Hematopoietic multipotent progenitor cell treated with erythropoietin and hydrocortisone succinate and interleukin-3 and kit ligand, for 8 days (in vitro differentiated cells): ENCODE measurements at regions not wholly inside any gene's neighbourhood (a gene's known extent, or its start where the extent isn't known, plus 50 kb on each side); places are given as distances from the start of the nearest gene placed in this dataset.
A peak's percentile ranks its signal among the peaks of the same experiment; 100 is the strongest.
"Not testable (repeated sequence)": the region's sequence is repeated elsewhere in the genome, so short reads cannot be mapped to it uniquely, and the experiment has no call there.

Experiments used
- DNase-seq: peaks from one replicate; pipeline ENCODE4 v3.0.0-alpha.2; 2015

DNA sequence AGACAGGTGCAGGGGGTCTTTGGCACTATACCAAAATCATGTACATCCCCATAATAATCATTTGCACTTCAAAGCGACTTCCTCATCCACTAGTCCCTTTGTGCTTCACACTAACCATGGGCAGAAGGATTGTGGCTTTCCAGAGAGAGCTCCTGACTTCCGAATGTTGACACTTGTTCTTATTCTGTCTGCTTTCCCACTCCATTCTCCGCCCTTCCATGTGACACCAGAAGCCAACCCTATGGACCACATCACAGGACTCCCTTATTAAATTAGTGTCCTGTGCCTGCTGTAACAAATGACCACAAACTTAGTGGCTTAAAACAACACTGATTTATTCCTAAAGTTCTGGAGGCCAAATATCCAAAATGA, 91.6 kb downstream of the CMC2 start:
- no peak for DNase-seq

- no peak for DNase-seq
Observed at GRCh38 chr16:80914379-80915078, 92.2 kb downstream of the CMC2 start.

GRCh38 chr16:80913397-80913796, 93.3 kb downstream of the CMC2 start:
- no peak for DNase-seq

DNA sequence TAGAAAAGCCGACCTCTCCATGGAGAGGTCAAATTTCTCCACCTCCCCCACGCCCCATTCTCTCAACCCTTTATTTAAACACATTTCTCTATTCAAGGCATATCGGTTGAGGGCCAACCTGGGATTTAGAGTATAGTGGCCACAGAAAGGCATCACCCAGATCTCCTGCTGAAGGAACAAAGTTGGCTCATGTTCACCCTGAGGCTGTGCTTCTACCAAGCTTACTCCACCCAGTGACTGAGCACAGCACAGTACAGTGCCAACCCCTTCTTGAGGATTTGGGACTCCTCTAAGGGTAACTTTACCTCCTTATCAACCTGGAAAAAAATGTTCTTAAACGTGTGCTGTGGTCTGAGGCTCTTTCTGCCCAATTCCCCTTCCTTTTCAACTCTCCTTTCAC, 94.0 kb downstream of the CMC2 start:
- DNase-seq: no peak

DNA sequence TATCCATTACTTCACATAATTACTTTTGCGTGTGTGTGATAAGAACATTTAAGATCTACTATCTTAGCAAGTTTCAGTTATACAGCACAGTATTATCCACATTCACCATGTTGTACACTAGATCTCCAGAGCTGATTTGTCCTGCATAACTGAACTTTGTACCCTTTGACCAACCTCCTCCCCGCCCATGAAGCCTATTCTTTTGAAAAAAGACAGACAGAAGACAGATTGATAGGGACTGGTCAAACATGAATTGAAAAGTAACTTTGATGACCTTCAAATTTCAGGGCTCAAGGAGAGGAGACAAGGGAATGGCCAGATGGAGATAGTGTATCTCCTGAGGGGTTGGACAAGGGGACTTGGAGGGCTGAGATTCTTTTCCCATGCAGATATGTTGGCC, 96.3 kb downstream of the CMC2 start:
- DNase-seq: no peak

- no peak for DNase-seq
Observed at GRCh38 chr16:80909720-80910119, 97.0 kb downstream of the CMC2 start.

GRCh38 chr16:80906169-80906568, 100.5 kb downstream of the CMC2 start:
- DNase-seq: not testable (repeated sequence)

- DNase-seq: no peak
Observed at GRCh38 chr16:80903616-80904015, 99.2 kb upstream of the CDYL2 start.

DNA sequence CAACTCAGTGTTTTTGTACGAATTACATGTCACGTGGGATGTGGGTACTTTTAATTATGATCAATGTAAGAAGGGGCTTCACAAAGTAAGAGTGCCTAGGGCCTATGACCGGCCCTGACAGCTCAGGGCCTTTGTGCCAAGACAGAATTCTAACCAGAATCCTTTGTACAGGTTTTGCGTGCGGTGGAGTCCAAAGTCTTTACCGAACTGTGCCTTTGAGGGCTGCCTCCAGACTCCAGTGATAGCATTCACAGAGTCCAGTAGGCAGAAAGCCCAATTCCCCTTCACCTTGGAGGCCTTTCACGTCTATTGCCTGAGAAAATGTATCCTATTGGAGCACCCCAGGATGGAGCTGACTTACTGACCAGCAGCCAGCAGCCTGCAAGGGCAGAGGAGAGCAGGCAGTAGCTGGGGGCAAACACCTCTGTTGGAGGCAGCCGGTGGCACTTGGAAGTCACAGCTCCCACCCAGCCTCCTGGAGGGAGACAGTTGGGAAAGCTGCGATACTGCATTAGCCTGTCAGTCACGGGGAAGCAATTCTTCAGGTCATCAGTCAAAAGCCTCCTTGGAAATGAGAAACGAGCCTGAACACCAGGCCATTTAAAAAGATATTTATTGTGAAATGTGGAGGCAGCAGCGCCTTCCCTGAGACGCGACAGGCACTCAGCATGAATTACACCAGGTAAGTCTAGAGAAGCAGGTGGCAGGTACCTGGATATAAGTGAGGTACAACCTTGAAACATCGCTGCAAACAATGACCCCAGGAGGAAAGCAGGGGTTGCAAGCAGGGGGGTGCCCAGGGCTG, 98.1 kb upstream of the CDYL2 start:
- no peak for DNase-seq

GRCh38 chr16:80900593-80900954, 96.2 kb upstream of the CDYL2 start:
- DNase-seq: no peak

DNA sequence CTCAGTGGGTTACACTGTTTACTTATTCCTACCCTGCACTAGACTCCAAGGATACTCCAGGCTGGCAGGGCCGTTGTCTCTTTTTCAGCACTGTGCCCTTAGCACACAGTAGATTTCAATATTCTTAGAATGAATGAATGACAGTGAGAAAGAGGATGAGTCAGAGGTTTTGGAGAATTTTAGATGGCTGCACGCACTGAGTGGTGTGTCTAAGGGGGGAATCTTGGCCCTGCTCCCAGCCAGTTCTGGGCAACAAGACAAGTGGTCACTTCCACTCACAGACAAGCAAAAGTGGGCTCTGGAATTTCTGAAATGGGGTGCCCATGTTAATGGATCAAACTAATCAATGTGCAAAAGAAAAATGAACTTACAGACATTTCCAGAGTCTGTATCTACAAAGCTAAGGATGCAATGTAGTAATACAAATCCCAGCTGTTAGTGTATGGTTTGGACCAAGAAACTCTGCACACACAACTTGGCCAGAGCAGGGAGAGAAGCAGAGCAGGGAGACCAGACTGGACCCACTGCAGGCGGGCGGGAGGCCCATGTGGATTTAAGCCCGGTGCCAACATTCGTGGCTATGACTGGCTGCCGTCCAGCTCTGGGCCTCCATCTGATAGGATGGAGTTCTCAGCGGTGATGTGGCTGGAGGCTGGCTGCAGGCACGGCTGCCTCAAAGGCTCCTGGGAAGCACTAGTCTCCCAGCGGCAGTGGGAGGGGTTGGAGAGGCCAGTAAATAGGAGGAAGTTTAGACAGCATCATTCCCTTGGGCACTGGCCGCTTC, 95.6 kb upstream of the CDYL2 start:
- DNase-seq: peak; percentile 3

GRCh38 chr16:80896776-80897175, 92.4 kb upstream of the CDYL2 start:
- no peak for DNase-seq

- DNase-seq: no peak
Observed at GRCh38 chr16:80894091-80894490, 89.7 kb upstream of the CDYL2 start.

DNA sequence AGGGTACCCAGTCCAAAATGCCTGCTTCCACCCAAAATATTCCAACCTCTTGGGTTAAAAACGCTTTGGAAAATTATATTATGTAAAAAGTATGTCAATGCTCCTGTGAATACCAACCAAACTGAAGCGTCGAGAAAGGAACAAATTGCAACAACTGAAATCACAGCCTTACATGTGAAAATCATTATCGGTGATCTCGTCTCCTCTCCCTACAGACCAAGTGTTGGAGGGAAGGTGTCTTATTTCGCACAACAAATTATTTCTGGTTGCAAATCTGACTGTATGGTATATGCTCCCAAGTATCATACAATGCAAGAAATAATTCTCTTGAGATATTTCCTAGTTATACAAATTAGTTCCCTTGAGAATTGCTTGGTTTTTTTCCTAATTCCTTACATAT, 89.3 kb upstream of the CDYL2 start:
- DNase-seq: no peak

GRCh38 chr16:80892395-80892794, 88.0 kb upstream of the CDYL2 start:
- DNase-seq: not testable (repeated sequence)

- DNase-seq: no peak
Observed at GRCh38 chr16:80889779-80890359, 85.5 kb upstream of the CDYL2 start.

DNA sequence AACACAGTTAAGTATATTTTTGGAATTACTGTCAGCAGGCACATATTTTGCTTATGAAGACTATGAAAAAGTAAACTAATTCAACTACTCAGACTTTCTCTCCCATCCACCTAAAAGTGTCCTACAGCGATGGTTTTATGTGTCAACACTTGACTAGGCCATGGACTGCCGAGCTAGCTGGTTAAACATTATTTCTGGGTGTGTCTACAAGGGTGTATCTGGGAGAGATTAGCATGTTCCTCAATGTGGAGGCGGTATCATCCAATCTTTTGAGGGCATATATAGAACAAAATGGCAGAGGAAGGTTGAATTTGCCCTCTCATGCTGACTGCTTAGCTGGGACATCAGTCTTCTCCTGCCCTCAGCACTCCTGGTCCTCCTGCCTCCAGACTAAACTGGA, 82.7 kb upstream of the CDYL2 start:
- no peak for DNase-seq

- DNase-seq: no peak
Observed at GRCh38 chr16:80883816-80884215, 79.4 kb upstream of the CDYL2 start.

DNA sequence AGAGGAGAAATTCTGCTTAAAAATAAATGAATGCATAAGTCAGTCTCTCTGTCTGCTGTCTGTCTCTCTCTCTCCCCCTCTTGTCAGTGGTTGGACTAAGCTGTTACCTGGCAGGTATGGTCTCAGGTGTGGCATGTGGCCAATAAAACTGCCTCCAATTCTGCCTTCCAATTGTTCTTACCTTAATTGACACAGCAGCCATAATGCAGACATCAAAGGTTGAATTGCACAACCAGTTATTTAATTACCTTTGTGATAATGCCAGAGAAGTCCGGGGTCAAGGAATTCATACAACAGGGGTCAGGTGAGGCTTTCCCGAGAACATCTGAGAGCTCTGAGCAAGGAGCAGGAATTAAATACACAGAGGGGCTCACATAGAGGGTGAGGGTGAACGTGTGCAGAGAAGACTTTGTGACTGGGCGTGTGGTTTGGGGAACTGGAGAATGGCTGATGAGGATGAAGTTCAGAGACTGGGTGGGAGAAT, 78.8 kb upstream of the CDYL2 start:
- no peak for DNase-seq

DNA sequence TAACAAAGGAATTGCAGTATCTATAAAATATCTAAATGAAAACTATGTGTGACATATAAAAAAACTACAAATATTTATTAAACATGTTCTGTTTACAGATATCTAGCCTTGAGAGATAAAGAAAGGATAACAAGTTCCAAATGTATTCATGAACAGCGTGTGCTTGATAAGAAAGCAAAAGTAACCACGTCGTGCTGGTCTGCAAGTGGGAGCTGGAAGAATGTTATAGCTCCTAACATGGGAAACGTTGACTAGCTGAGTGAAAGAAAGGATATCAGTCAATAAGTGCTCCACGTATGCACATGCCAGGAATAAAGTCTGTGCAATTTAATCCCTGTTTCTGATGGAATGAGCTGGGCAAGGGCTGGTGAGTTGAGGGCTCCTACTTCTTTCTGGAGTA, 71.2 kb upstream of the CDYL2 start:
- DNase-seq: no peak

DNA sequence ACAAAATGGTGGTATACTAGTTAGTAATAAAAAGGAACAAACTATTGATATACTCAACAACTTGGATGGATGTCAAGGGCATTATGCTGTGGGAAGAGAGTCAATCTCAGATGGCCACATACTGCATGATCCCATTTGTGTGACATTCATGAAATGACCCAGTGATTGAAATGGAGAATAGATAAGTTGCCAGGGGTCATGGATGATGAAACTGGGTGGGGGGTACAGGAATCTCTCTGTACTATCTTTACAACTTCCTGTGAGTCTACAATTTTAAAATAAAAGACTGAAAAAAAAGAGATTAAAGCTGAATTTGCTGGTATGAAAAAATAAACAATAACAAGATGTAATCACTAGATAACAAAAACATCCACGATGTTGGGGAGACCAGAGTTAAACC, 70.5 kb upstream of the CDYL2 start:
- no peak for DNase-seq

- no peak for DNase-seq
Observed at GRCh38 chr16:80862160-80862705, 57.8 kb upstream of the CDYL2 start.
